Body of pancreas (tissue), 4 donors: ENCODE measurements at regions not wholly inside any gene's neighbourhood (a gene's known extent, or its start where the extent isn't known, plus 50 kb on each side); places are given as distances from the start of the nearest gene placed in this dataset.

Experiments used
- POLR2A ChIP-seq, 3 donors: fragments of 450-650 bp; IDR thresholded peaks; one replicate each; pipeline ENCODE4 v1.6.1; 2016; ENCODE audit warnings: antibody characterized with exemption in 3 of 3, mild to moderate bottlenecking in 2 of 3
- TF ChIP-seq, protein P1 (sequence below), 7 experiments: fragments of 450-650 bp in 4 of 7; fragments of 200-600 bp in 3 of 7; sonication (generic) in 3 of 7; IDR thresholded peaks; one replicate each; pipeline ENCODE4 v1.5.1; 2016 to 2019; ENCODE audit warnings: antibody characterized with exemption in 7 of 7

DNA sequence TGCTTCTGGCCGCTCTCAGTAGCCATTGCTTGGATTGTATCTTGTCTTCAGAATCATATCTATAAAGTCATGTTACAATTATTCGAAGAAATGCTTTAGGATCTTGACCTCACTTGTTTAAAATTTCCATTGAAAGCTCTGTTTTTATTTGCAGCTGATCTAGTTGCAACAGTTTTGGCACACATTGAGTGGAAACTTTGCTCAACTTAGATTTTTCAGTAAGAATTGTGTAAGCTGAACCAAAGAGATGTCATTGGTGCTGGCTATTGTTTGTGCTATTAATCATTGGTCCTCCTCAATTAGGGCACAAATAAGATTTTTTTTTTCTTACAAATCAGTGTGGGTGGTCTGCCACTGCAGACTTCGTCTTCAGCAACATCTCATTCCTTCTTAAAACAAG, 649.2 kb downstream of the MMUT start:
- TF ChIP-seq, protein P1, sequence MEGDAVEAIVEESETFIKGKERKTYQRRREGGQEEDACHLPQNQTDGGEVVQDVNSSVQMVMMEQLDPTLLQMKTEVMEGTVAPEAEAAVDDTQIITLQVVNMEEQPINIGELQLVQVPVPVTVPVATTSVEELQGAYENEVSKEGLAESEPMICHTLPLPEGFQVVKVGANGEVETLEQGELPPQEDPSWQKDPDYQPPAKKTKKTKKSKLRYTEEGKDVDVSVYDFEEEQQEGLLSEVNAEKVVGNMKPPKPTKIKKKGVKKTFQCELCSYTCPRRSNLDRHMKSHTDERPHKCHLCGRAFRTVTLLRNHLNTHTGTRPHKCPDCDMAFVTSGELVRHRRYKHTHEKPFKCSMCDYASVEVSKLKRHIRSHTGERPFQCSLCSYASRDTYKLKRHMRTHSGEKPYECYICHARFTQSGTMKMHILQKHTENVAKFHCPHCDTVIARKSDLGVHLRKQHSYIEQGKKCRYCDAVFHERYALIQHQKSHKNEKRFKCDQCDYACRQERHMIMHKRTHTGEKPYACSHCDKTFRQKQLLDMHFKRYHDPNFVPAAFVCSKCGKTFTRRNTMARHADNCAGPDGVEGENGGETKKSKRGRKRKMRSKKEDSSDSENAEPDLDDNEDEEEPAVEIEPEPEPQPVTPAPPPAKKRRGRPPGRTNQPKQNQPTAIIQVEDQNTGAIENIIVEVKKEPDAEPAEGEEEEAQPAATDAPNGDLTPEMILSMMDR (IDR thresholded peaks at IDR 0.05): no peak
- no peak for TF ChIP-seq POLR2A (IDR thresholded peaks at IDR 0.05)
